GM20431 (cell line): ENCODE measurements at regions not wholly inside any gene's neighbourhood (a gene's known extent, or its start where the extent isn't known, plus 50 kb on each side); places are given as distances from the start of the nearest gene placed in this dataset.

Source experiments
- in situ Hi-C: fragments of 300-500 bp; cut with MseI, MboI; formaldehyde crosslinking; loops from one replicate; pipeline ENCODE4 v1.15.0; 2020; ENCODE audit warnings: low sequenced_read_pairs; ENCODE audit not compliant: unreplicated experiment

GRCh38 chr17:77074681-77075080 lies 66.1 kb upstream of the SEC14L1 start:
- in situ Hi-C loops = no loop called here

- in situ Hi-C loops = no loop called here
These were observed 64.5 kb upstream of the SEC14L1 start for GRCh38 chr17:77076124-77076830.

GRCh38 chr17:77083531-77083930 lies 57.2 kb upstream of the SEC14L1 start:
- in situ Hi-C loops = no loop called here

GRCh38 chr17:77085926-77086432 lies 54.8 kb upstream of the SEC14L1 start:
- in situ Hi-C loops = no loop called here

- in situ Hi-C loops = no loop called here
These were observed 54.2 kb upstream of the SEC14L1 start for GRCh38 chr17:77086433-77087010.

- in situ Hi-C loops = no loop called here
These were observed 52.9 kb upstream of the SEC14L1 start for GRCh38 chr17:77087650-77088454.

- in situ Hi-C loops = no loop called here
These were observed 52.2 kb upstream of the SEC14L1 start for GRCh38 chr17:77088455-77089123.

GRCh38 chr17:77089124-77089490 lies 51.7 kb upstream of the SEC14L1 start:
- in situ Hi-C loops = no loop called here

- in situ Hi-C loops = loop anchor here (5.0 to 10.0 kb wide), 2 partner anchors 55 to 157 kb away; partner anchors contain the start of gene SEC14L1
These were observed 50.8 kb upstream of the SEC14L1 start for GRCh38 chr17:77089949-77090348.

- in situ Hi-C loops = loop anchor here (5.0 to 10.0 kb wide), 2 partner anchors 54 to 157 kb away; partner anchors contain the start of gene SEC14L1
These were observed 50.3 kb upstream of the SEC14L1 start for GRCh38 chr17:77090476-77090875.
